GM12892 (cell line): ENCODE measurements at regions not wholly inside any gene's neighbourhood (a gene's known extent, or its start where the extent isn't known, plus 50 kb on each side); places are given as distances from the start of the nearest gene placed in this dataset.

Experiments
- POLR2A ChIP-seq: IDR thresholded peaks from 2 replicates; pipeline ENCODE4 v1.6.1; 2011; ENCODE audit warnings: low read depth, low read length, control low read depth
- POLR2AphosphoS5 ChIP-seq: IDR thresholded peaks from 2 replicates; pipeline ENCODE4 v1.6.1; 2011; ENCODE audit warnings: low read depth, low read length, control low read depth
- TAF1 ChIP-seq: IDR thresholded peaks from 2 replicates; pipeline ENCODE4 v1.6.1; 2011; ENCODE audit warnings: low read depth, mild to moderate bottlenecking, control low read depth, low read length, borderline replicate concordance

DNA sequence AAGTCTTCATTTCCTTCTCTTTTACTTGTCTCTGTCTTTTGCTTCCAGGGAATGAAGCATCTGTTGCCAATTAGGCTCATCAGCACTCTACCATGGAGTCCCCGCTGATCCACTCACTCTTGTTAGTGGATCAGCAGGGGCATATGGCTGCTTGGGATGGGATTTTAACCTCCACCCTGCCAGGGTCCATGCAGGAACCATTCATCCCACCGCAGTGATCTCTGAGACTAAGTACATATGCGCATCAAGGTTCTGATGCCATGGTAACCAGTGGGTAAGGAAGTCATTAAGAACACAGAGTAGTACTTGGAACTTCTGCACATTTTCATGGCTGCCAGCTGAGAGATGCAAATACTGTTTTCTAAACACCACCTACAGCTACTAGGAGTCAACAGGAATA is 374.0 kb upstream of the ALCAM start:
- no peak for TF ChIP-seq POLR2A
- no peak for TF ChIP-seq POLR2AphosphoS5
- TF ChIP-seq TAF1 = no peak
